HCT116 (cell line): ENCODE measurements at regions not wholly inside any gene's neighbourhood (a gene's known extent, or its start where the extent isn't known, plus 50 kb on each side); places are given as distances from the start of the nearest gene placed in this dataset.

ENCODE experiments used
- EGR1 ChIP-seq: IDR thresholded peaks from 2 replicates; pipeline ENCODE4 v1.6.1; 2012; ENCODE audit warnings: low read depth
- EZH2 ChIP-seq: fragments of 200-600 bp; sonication (generic); IDR thresholded peaks from 2 replicates; pipeline ENCODE4 v1.6.1; 2017; ENCODE audit warnings: antibody characterized with exemption, mixed run types
- EZH2phosphoT487 ChIP-seq: fragments of 200-600 bp; IDR thresholded peaks from 2 replicates; pipeline ENCODE4 v1.6.1; 2018; ENCODE audit warnings: antibody characterized with exemption, borderline replicate concordance
- POLR2A ChIP-seq: IDR thresholded peaks from 2 replicates; pipeline ENCODE4 v1.7.0; 2011; ENCODE audit warnings: borderline replicate concordance; ENCODE audit not compliant: insufficient read depth, insufficient read length; ENCODE audit errors: extremely low read depth
- POLR2AphosphoS5 ChIP-seq: IDR thresholded peaks from 2 replicates; pipeline ENCODE4 v1.6.1; 2011; ENCODE audit warnings: mild to moderate bottlenecking, low read depth, low read length, moderate library complexity
- RAD21 ChIP-seq: IDR thresholded peaks from 2 replicates; pipeline ENCODE4 v1.6.1; 2012; ENCODE audit warnings: low read depth, mild to moderate bottlenecking
- SIN3A ChIP-seq: IDR thresholded peaks from 2 replicates; pipeline ENCODE4 v1.6.1; 2012; ENCODE audit warnings: low read depth
- SP1 ChIP-seq: IDR thresholded peaks from 2 replicates; pipeline ENCODE4 v1.6.1; 2012; ENCODE audit warnings: low read depth
- YY1 ChIP-seq: IDR thresholded peaks from 2 replicates; pipeline ENCODE4 v1.6.1; 2011; ENCODE audit warnings: low read length, low read depth, moderate library complexity, mild to moderate bottlenecking; ENCODE audit not compliant: insufficient replicate concordance; ENCODE audit errors: extremely low read depth
- ZFX ChIP-seq: fragments of 450-650 bp; IDR thresholded peaks from 2 replicates; pipeline ENCODE4 v1.6.1; 2017
- TF ChIP-seq, protein P1 (sequence below), 3 experiments: fragments of 200-600 bp in 1 of 3; sonication (generic) in 1 of 3; IDR thresholded peaks in 2 of 3; conservative IDR thresholded peaks in 1 of 3; 2 replicates each; pipeline ENCODE4 v1.5.1; 2012 to 2017; ENCODE audit warnings: low read depth in 2 of 3, low read length in 2 of 3, antibody characterized with exemption in 1 of 3, borderline replicate concordance in 1 of 3, control low read depth in 1 of 3, mild to moderate bottlenecking in 1 of 3, mixed read lengths in 1 of 3, mixed run types in 1 of 3, moderate library complexity in 1 of 3; ENCODE audit not compliant: insufficient read depth in 1 of 3

DNA sequence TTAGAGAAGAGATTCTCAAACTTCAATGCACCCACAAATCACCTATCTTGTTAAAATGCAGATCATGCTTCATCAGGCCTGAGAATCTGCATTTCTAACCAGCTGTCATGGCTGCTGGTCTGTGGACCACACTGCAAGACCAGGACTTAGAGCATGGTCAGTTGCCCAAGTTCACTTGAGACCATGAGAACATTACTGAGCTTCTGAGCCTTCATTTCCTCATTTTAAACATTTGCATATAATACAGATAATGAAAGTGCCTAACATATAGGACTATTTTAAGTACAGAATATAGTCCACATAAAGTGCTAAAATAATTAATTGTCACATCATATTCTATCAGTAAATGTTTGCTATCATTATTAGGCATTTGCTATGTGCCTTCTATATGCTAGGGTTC is 260.8 kb upstream of the TNC start:
- TF ChIP-seq POLR2A (no peak), YY1 (no peak), ZFX (no peak), POLR2AphosphoS5 (no peak), RAD21 (no peak), EGR1 (no peak), EZH2phosphoT487 (no peak), EZH2 (no peak), SIN3A (no peak), SP1 (no peak)
- TF ChIP-seq, protein P1, sequence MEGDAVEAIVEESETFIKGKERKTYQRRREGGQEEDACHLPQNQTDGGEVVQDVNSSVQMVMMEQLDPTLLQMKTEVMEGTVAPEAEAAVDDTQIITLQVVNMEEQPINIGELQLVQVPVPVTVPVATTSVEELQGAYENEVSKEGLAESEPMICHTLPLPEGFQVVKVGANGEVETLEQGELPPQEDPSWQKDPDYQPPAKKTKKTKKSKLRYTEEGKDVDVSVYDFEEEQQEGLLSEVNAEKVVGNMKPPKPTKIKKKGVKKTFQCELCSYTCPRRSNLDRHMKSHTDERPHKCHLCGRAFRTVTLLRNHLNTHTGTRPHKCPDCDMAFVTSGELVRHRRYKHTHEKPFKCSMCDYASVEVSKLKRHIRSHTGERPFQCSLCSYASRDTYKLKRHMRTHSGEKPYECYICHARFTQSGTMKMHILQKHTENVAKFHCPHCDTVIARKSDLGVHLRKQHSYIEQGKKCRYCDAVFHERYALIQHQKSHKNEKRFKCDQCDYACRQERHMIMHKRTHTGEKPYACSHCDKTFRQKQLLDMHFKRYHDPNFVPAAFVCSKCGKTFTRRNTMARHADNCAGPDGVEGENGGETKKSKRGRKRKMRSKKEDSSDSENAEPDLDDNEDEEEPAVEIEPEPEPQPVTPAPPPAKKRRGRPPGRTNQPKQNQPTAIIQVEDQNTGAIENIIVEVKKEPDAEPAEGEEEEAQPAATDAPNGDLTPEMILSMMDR (IDR thresholded peaks at IDR 0.05 in 2 of 3, conservative IDR thresholded peaks at IDR 0.05 in 1 of 3; ENCODE audit: borderline replicate concordance in 1 of 3, insufficient read depth in 1 of 3, low read depth in 2 of 3, low read length in 2 of 3), result no peak
